Fibroblast of peridontal ligament (primary cell): ENCODE measurements at regions not wholly inside any gene's neighbourhood (a gene's known extent, or its start where the extent isn't known, plus 50 kb on each side); places are given as distances from the start of the nearest gene placed in this dataset.
"Not testable (repeated sequence)": the region's sequence is repeated elsewhere in the genome, so short reads cannot be mapped to it uniquely, and the experiment has no call there.

Experiments used
- DNase-seq: peaks from one replicate; pipeline ENCODE4 v3.0.0-alpha.2; 2010; ENCODE audit errors: extremely low read depth

- no peak for DNase-seq
Measured at GRCh38 chr2:2664989-2665833, 334.1 kb upstream of the MYT1L start.

- DNase-seq = no peak
Measured at GRCh38 chr2:2663401-2664036, 332.4 kb upstream of the MYT1L start.

- DNase-seq = no peak
Measured at GRCh38 chr2:2662847-2663356, 331.8 kb upstream of the MYT1L start.

GRCh38 chr2:2662037-2662846 is 331.2 kb upstream of the MYT1L start:
- DNase-seq = no peak

- DNase-seq = no peak
Measured at GRCh38 chr2:2660789-2661355, 329.8 kb upstream of the MYT1L start.

GRCh38 chr2:2657121-2657962 is 326.3 kb upstream of the MYT1L start:
- no peak for DNase-seq

GRCh38 chr2:2656115-2657011 is 325.3 kb upstream of the MYT1L start:
- DNase-seq = no peak

GRCh38 chr2:2655453-2656114 is 324.5 kb upstream of the MYT1L start:
- no peak for DNase-seq

GRCh38 chr2:2653231-2653630 is 322.2 kb upstream of the MYT1L start:
- DNase-seq = no peak

- no peak for DNase-seq
Measured at GRCh38 chr2:2650608-2651375, 319.7 kb upstream of the MYT1L start.

- DNase-seq = no peak
Measured at GRCh38 chr2:2649109-2650072, 318.3 kb upstream of the MYT1L start.

GRCh38 chr2:2648094-2648493 is 317.0 kb upstream of the MYT1L start:
- no peak for DNase-seq

GRCh38 chr2:2647141-2647541 is 316.1 kb upstream of the MYT1L start:
- DNase-seq = no peak

- no peak for DNase-seq
Measured at GRCh38 chr2:2646433-2647051, 315.5 kb upstream of the MYT1L start.

- DNase-seq = no peak
Measured at GRCh38 chr2:2645162-2645855, 314.2 kb upstream of the MYT1L start.

- not testable (repeated sequence) for DNase-seq
Measured at GRCh38 chr2:2644751-2645150, 313.7 kb upstream of the MYT1L start.
